ENCODE measurements at regions not wholly inside any gene's neighbourhood (a gene's known extent, or its start where the extent isn't known, plus 50 kb on each side); places are given as distances from the start of the nearest gene placed in this dataset.

DNA sequence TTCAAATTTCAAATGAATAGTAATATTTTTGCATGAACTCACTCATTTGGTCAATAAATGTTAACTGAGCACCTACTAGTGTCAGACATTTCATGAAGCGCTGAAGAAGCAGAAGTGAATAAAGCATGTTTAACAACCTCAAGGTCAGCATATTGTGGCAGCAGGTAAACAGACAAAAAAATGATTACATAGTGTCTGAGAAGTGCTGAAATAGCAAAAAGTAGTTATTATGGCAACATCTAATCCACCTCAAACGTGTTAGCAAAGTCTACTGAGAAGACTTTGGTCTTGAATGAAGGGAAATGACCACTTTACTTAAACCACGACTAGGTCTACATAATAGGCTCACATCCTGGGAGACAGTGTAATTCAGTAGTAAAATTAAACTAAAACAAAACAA lies 452.2 kb upstream of the LRATD1 start:
- no peaks in the 10 kb centered on the region for H3K4me1 ChIP-seq (ENCODE audit: control insufficient read depth, extremely low read depth, insufficient read depth, low read length)
- FAIRE-seq = no peak
- no peak overlapping the region for H3K4me2 ChIP-seq (ENCODE audit: insufficient read depth, low read length)
- intact Hi-C loops (cut with micrococcal nuclease) = no loop called here
- H4K20me1 ChIP-seq (replicated peaks; ENCODE audit: control insufficient read depth, extremely low read depth, insufficient read depth, low read length) = no peaks in the 10 kb centered on the region
- ChIA-PET CTCF (no interaction called here), POLR2A (no interaction called here)
- no peak overlapping the region for H3K9ac ChIP-seq (replicated peaks; ENCODE audit: extremely low read depth, insufficient read depth, low read length)
- no peak overlapping the region for H3K27ac ChIP-seq (ENCODE audit: insufficient read depth, low read depth, low read length)
- no peaks in the 10 kb centered on the region for H3K9me1 ChIP-seq (replicated peaks; ENCODE audit: control insufficient read depth, extremely low read depth, insufficient read depth, low read length)
- no TSS peak for BruUV-seq (replicated peaks)
- TF ChIP-seq, protein P1, sequence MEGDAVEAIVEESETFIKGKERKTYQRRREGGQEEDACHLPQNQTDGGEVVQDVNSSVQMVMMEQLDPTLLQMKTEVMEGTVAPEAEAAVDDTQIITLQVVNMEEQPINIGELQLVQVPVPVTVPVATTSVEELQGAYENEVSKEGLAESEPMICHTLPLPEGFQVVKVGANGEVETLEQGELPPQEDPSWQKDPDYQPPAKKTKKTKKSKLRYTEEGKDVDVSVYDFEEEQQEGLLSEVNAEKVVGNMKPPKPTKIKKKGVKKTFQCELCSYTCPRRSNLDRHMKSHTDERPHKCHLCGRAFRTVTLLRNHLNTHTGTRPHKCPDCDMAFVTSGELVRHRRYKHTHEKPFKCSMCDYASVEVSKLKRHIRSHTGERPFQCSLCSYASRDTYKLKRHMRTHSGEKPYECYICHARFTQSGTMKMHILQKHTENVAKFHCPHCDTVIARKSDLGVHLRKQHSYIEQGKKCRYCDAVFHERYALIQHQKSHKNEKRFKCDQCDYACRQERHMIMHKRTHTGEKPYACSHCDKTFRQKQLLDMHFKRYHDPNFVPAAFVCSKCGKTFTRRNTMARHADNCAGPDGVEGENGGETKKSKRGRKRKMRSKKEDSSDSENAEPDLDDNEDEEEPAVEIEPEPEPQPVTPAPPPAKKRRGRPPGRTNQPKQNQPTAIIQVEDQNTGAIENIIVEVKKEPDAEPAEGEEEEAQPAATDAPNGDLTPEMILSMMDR (IDR thresholded peaks at IDR 0.05; ENCODE audit: extremely low read depth in 1 of 2, insufficient read depth in 1 of 2, low read depth in 1 of 2, low read length in 2 of 2) = no peak
- no peak for TF ChIP-seq POLR2A (IDR thresholded peaks at IDR 0.05; ENCODE audit: low read depth, low read length)
- TF ChIP-seq JUN (IDR thresholded peaks at IDR 0.05; ENCODE audit: borderline replicate concordance, insufficient read depth, insufficient read length, low read depth) = no peak
- no peak for TF ChIP-seq GATA2 (IDR thresholded peaks at IDR 0.05; ENCODE audit: insufficient read depth, insufficient read length, low read depth, low read length)
- TF ChIP-seq EZH2 (IDR thresholded peaks at IDR 0.05; ENCODE audit: borderline replicate concordance, low read depth, low read length, severe bottlenecking) = no peak
- TF ChIP-seq MYC (IDR thresholded peaks at IDR 0.05; ENCODE audit: low read depth, low read length) = no peak
- no peak for TF ChIP-seq POLR2AphosphoS5 (IDR thresholded peaks at IDR 0.05; ENCODE audit: insufficient read depth, low read depth, low read length)
- no peaks in the 10 kb centered on the region for H3K27me3 ChIP-seq (ENCODE audit: control insufficient read depth in 2 of 2, insufficient read depth in 2 of 2, low read length in 2 of 2)
- H3K4me3 ChIP-seq (replicated peaks in 1 of 3; ENCODE audit: insufficient read depth in 1 of 3, low read depth in 1 of 3, low read length in 3 of 3) = no peak overlapping the region
- no peaks in the 10 kb centered on the region for H3K36me3 ChIP-seq (ENCODE audit: control insufficient read depth in 2 of 2, extremely low read depth in 1 of 2, insufficient read depth in 2 of 2, low read length in 2 of 2)
- no peak overlapping the region for H2AFZ ChIP-seq (ENCODE audit: low read depth, low read length)
- dilution Hi-C loops (cut with MboI; ENCODE audit: extremely low pct_ligation_motif_present, low sequenced_read_pairs) = no loop called here
- H3K9me3 ChIP-seq (replicated peaks; ENCODE audit: control insufficient read depth, insufficient read depth, low read length) = no peaks in the 10 kb centered on the region
- DNase-seq (ENCODE audit: low read depth, low spot score) = no peak
- H3K79me2 ChIP-seq (ENCODE audit: control insufficient read depth, insufficient read depth, low read length) = no peaks in the 10 kb centered on the region

Measured in endothelial cell of umbilical vein (primary cell).